B cell (primary cell): ENCODE measurements at regions not wholly inside any gene's neighbourhood (a gene's known extent, or its start where the extent isn't known, plus 50 kb on each side); places are given as distances from the start of the nearest gene placed in this dataset.

Source experiments
- ATAC-seq: fragments of 200-7000 bp; cut with Tn5 transposase; one replicate; pipeline ENCODE4 v1.10.0; 2021; ENCODE audit warnings: low read depth, mild to moderate bottlenecking, moderate number of reproducible peaks, moderate library complexity
- CTCF ChIA-PET: fragments of 350-600 bp; sonication (Branson Sonifier 250); formaldehyde crosslinking; loops from one replicate; lab custom pipeline; 2021; ENCODE audit warnings: antibody characterized with exemption, inconsistent platforms; lab: Charles Lee
- POLR2A ChIA-PET: fragments of 350-600 bp; sonication (Branson Sonifier 250); formaldehyde crosslinking; loops from one replicate; lab custom pipeline; 2021; ENCODE audit warnings: antibody characterized with exemption; lab: Charles Lee
- DNase-seq: peaks from one replicate; pipeline ENCODE4 v3.0.0; 2013
- H2AFZ ChIP-seq: 2 replicates; pipeline ENCODE4 v1.6.1; 2012; ENCODE audit warnings: mild to moderate bottlenecking, low read depth, low read length; ENCODE audit not compliant: insufficient read depth, poor library complexity, severe bottlenecking
- H3K27ac ChIP-seq, 2 donors: 1 replicate in 1 of 2; 2 replicates in 1 of 2; pipeline ENCODE4 v1.5.1; 2012 to 2013; ENCODE audit warnings: low read length in 2 of 2, mild to moderate bottlenecking in 2 of 2, moderate library complexity in 1 of 2
- H3K27me3 ChIP-seq, 4 experiments: fragments of 200-600 bp in 1 of 4; sonication (generic) in 1 of 4; replicated peaks in 1 of 4; 1 replicate in 2 of 4; 2 replicates in 2 of 4; pipeline versions ENCODE4 v1.6.1 to v1.7.0; 2013 to 2016; ENCODE audit warnings: low read length in 3 of 4, mild to moderate bottlenecking in 2 of 4, mixed read lengths in 1 of 4, moderate library complexity in 1 of 4; ENCODE audit not compliant: insufficient read depth in 4 of 4, control insufficient read depth in 3 of 4; ENCODE audit errors: control extremely low read depth in 1 of 4
- H3K36me3 ChIP-seq, 2 experiments: replicated peaks in 1 of 2; 1 replicate in 1 of 2; 2 replicates in 1 of 2; pipeline versions ENCODE4 v1.6.1 to v1.7.1; 2013; ENCODE audit warnings: low read length in 1 of 2; ENCODE audit not compliant: insufficient read depth in 2 of 2, control insufficient read depth in 1 of 2; ENCODE audit errors: control extremely low read depth in 1 of 2, extremely low read depth in 1 of 2
- H3K4me1 ChIP-seq, 2 donors: fragments of 200-600 bp in 1 of 2; sonication (generic) in 1 of 2; 1 replicate in 1 of 2; 2 replicates in 1 of 2; pipeline versions ENCODE4 v1.5.1 to v1.6.1; 2013 to 2017; ENCODE audit warnings: low read length in 2 of 2; ENCODE audit not compliant: control insufficient read depth in 2 of 2, insufficient read depth in 2 of 2
- H3K4me2 ChIP-seq: replicated peaks from 2 replicates; pipeline ENCODE3; 2012; ENCODE audit warnings: mild to moderate bottlenecking, low read depth, low read length; ENCODE audit not compliant: poor library complexity, severe bottlenecking
- H3K4me3 ChIP-seq, 5 experiments: fragments of 200-600 bp in 1 of 5; sonication (generic) in 1 of 5; 1 replicate in 3 of 5; 2 replicates in 2 of 5; pipeline versions ENCODE4 v1.5.1 to v1.7.0; 2011 to 2016; ENCODE audit warnings: low read length in 4 of 5, mild to moderate bottlenecking in 4 of 5, low read depth in 2 of 5, control low read depth in 1 of 5, moderate library complexity in 1 of 5; ENCODE audit not compliant: insufficient read depth in 1 of 5; ENCODE audit errors: control extremely low read depth in 1 of 5, extremely low read depth in 1 of 5
- H3K79me2 ChIP-seq: fragments of 200-600 bp; sonication (generic); one replicate; pipeline ENCODE4 v1.6.0; 2016; ENCODE audit warnings: low read length; ENCODE audit not compliant: control insufficient read depth, insufficient read depth
- H3K9ac ChIP-seq: fragments of 200-600 bp; sonication (generic); 2 replicates; pipeline ENCODE4 v1.6.1; 2017; ENCODE audit warnings: mild to moderate bottlenecking, low read length, moderate library complexity
- H3K9me3 ChIP-seq, 3 donors: one replicate each; pipeline versions ENCODE4 v1.6.1 to v1.7.1; 2013; ENCODE audit warnings: low read length in 2 of 3; ENCODE audit not compliant: control insufficient read depth in 2 of 3, insufficient read depth in 1 of 3; ENCODE audit errors: control extremely low read depth in 1 of 3
- H4K20me1 ChIP-seq: 2 replicates; pipeline ENCODE4 v1.6.0; 2012; ENCODE audit warnings: mild to moderate bottlenecking, low read length; ENCODE audit not compliant: insufficient read depth, control insufficient read depth, poor library complexity, severe bottlenecking
- H3K27ac Mint-ChIP-seq: one replicate; pipeline ENCODE4 v1.8.0; 2021; ENCODE audit warnings: mixed read lengths
- H3K27me3 Mint-ChIP-seq: one replicate; pipeline ENCODE4 v1.8.0; 2021; ENCODE audit warnings: mixed read lengths
- H3K4me1 Mint-ChIP-seq: one replicate; pipeline ENCODE4 v1.8.0; 2021; ENCODE audit warnings: mixed read lengths
- H3K4me3 Mint-ChIP-seq: one replicate; pipeline ENCODE4 v1.8.0; 2021; ENCODE audit warnings: mixed read lengths
- H3K9me3 Mint-ChIP-seq: one replicate; pipeline ENCODE4 v1.8.0; 2022; ENCODE audit warnings: mixed read lengths; ENCODE audit not compliant: insufficient read depth
- EZH2 ChIP-seq: IDR thresholded peaks from 2 replicates; pipeline ENCODE4 v1.6.1; 2012; ENCODE audit warnings: borderline replicate concordance, low read depth, mild to moderate bottlenecking, moderate library complexity, low read length; ENCODE audit not compliant: insufficient read depth, poor library complexity, severe bottlenecking
- WGBS: methylation state at CpG from one replicate; pipeline ENCODE4 v1.1.5; 2013; ENCODE audit warnings: missing lambda C conversion rate; ENCODE audit not compliant: insufficient coverage; 5-methylcytosine and 5-hydroxymethylcytosine counted together
- intact Hi-C: fragments of 100-400 bp; cut with micrococcal nuclease; formaldehyde crosslinking; loops from one replicate; pipeline ENCODE4 v1.10.0; 2022
- TF ChIP-seq, protein P1 (sequence below): fragments of 200-600 bp; IDR thresholded peaks from one replicate; pipeline ENCODE4 v1.8.0; 2022; ENCODE audit warnings: antibody characterized with exemption, mild to moderate bottlenecking

DNA sequence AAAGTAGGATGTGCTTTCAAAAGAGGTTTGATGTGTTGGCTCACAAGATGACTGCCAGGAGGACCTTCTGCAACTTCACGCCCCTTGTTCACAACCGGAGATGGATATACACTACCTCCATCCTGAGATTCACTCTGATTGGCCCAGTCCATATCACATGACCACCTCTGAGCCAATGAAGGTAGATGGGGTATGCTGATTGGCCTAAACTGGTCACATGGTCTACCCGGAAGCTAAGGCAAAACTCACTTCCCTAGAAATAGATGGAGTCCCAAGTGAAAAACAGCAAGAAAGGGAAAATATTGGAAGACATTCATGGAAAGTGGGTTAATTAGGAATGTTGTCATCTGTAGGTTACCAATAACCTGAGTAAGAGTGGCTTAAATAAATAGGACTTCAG is 119.7 kb upstream of the MRI1 start:
- Histone ChIP-seq H3K4me3 (no peak overlapping the region), H3K4me2 (no peak overlapping the region), H3K27me3 (peaks cover 0 to 5% (median 2%) of the 10 kb centered on the region in 4 experiments), H3K27ac (no peak overlapping the region), H3K9ac (no peak overlapping the region), H2AFZ (no peak overlapping the region), H3K4me1 (no peaks in the 10 kb centered on the region), H4K20me1 (no peaks in the 10 kb centered on the region), H3K79me2 (no peaks in the 10 kb centered on the region), H3K9me3 (no peaks in the 10 kb centered on the region), H3K36me3 (no peaks in the 10 kb centered on the region)
- POLR2A ChIA-PET: no interaction called here
- ATAC-seq (no peak), DNase-seq (no peak)
- intact Hi-C loops: no loop called here
- no peaks in the 10 kb centered on the region for H3K4me1 Mint-ChIP-seq
- peaks cover 25% of the 10 kb centered on the region for H3K27me3 Mint-ChIP-seq
- H3K4me3 Mint-ChIP-seq: no peak overlapping the region
- TF ChIP-seq, protein P1, sequence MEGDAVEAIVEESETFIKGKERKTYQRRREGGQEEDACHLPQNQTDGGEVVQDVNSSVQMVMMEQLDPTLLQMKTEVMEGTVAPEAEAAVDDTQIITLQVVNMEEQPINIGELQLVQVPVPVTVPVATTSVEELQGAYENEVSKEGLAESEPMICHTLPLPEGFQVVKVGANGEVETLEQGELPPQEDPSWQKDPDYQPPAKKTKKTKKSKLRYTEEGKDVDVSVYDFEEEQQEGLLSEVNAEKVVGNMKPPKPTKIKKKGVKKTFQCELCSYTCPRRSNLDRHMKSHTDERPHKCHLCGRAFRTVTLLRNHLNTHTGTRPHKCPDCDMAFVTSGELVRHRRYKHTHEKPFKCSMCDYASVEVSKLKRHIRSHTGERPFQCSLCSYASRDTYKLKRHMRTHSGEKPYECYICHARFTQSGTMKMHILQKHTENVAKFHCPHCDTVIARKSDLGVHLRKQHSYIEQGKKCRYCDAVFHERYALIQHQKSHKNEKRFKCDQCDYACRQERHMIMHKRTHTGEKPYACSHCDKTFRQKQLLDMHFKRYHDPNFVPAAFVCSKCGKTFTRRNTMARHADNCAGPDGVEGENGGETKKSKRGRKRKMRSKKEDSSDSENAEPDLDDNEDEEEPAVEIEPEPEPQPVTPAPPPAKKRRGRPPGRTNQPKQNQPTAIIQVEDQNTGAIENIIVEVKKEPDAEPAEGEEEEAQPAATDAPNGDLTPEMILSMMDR: no peak
- no peak for TF ChIP-seq EZH2
- CTCF ChIA-PET: no interaction called here
- H3K27ac Mint-ChIP-seq: no peak overlapping the region
- peaks cover 3% of the 10 kb centered on the region for H3K9me3 Mint-ChIP-seq
- no CpG with 5 or more reads among the region's 3 CpGs for WGBS

DNA sequence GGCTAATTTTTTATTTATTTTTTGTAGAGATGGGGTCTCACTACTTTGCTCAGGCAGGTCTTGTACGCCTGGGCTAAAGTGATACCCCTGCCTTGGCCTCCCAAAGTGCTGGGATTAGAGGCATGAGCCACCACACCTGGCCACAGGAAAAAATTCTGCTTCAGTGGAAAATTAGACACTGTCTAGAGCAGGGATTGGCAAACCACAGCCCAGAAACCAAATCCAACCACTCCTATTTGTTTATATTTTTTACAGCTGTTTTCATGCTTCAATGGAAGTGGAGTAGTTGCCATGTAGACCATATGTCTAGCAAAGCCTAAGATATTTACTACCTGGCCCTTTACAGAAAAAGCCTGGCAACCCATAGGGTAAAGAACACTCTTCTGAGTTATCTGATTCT is 123.7 kb upstream of the MRI1 start:
- no peaks in the 10 kb centered on the region for H3K4me1 ChIP-seq
- H3K79me2 ChIP-seq: no peaks in the 10 kb centered on the region
- no peaks in the 10 kb centered on the region for H3K36me3 ChIP-seq
- no peak overlapping the region for H3K9ac ChIP-seq
- no peak overlapping the region for H3K27ac Mint-ChIP-seq
- peaks cover 0 to 8% (median 0%) of the 10 kb centered on the region in 3 donors for H3K9me3 ChIP-seq
- no CpG with 5 or more reads among the region's 1 CpG for WGBS
- H2AFZ ChIP-seq: no peak overlapping the region
- H3K4me1 Mint-ChIP-seq: peaks cover 2% of the 10 kb centered on the region
- peaks cover 25% of the 10 kb centered on the region for H3K27me3 Mint-ChIP-seq
- no peak for DNase-seq
- H3K4me3 Mint-ChIP-seq: no peak overlapping the region
- H3K9me3 Mint-ChIP-seq: peaks cover 3% of the 10 kb centered on the region
- no peaks in the 10 kb centered on the region for H4K20me1 ChIP-seq
- H3K4me2 ChIP-seq: no peak overlapping the region
- no peak overlapping the region for H3K27ac ChIP-seq
- POLR2A ChIA-PET: no interaction called here
- intact Hi-C loops: no loop called here
- CTCF ChIA-PET: no interaction called here
- no peak for ATAC-seq
- peaks cover 0 to 11% (median 4%) of the 10 kb centered on the region in 4 experiments for H3K27me3 ChIP-seq
- no peak for TF ChIP-seq EZH2
- TF ChIP-seq, protein P1: no peak
- no peak overlapping the region for H3K4me3 ChIP-seq
